ENCODE measurements at regions not wholly inside any gene's neighbourhood (a gene's known extent, or its start where the extent isn't known, plus 50 kb on each side); places are given as distances from the start of the nearest gene placed in this dataset.
A peak's percentile ranks its signal among the peaks of the same experiment; 100 is the strongest.

DNA sequence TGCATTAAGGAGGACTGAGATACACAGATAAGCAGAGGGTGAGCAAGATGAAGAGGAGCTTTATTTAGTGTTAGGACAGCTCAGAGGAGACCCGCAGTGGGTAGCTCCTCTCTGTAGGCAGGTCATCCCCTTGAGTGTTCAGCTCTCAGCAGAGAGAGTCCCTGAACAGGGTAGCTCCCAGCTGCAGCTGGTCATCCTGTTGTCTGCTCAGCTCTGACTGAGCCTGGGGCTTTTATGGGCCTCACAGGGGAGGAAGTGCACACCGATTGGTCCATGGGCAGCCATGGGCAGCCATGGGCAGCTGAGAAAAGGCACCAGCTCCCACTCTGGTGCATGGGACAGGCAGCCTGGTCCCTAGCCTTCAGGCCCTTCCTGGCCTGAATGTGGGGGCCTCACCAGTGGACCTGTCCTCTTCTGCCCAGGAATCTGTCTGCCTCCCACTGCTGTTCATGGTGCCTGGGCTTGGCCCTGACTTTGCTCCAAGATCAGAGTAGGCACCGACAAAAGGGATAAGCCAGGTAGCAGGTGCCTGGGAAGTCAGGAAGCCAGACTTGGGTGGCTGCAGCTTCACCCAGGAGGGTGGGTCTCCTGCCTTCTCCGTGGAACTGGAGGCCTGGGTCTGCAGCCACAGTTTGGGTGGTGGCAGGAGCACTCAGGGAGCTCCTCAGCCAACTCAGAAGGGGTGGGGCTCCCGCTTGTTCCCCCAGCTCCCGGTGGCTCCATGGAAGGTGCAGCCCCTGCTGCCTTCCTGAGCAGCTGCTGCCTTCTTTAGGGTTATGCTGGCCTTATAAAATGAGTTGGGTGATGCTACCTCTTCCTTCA lies 54.7 kb downstream of the MYEOV start:
- no peaks in the 10 kb centered on the region for H3K36me3 Mint-ChIP-seq (ENCODE audit: low read depth)
- H3K27me3 Mint-ChIP-seq: no peaks in the 10 kb centered on the region
- peaks cover 2% of the 10 kb centered on the region for H3K9me3 Mint-ChIP-seq
- H3K4me3 Mint-ChIP-seq: no peak overlapping the region
- no peak for DNase-seq
- H3K4me1 Mint-ChIP-seq (ENCODE audit: low read depth): peaks cover 17% of the 10 kb centered on the region
- H3K27ac Mint-ChIP-seq: no peak overlapping the region

DNA sequence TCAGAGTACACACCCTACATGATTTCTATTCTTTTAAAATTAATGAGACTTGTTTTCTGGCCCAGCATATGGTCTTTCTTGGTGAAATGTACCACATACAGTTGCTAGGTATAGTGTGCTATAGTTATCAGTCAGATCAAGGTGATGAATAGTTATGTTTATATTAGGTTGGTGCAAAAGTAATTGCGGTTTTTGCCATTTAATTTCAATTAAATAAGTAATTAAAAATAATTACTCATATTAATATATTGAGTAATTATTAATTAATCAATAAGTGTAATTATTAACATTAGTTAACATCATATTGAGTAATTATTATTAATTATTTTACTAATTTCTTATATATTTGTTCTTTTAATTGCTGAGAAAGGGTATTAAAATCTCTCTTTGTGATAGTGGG lies 56.1 kb downstream of the MYEOV start:
- Mint-ChIP-seq H3K4me1 (ENCODE audit: low read depth) (peaks cover 15% of the 10 kb centered on the region), H3K27me3 (peaks cover 8% of the 10 kb centered on the region), H3K36me3 (ENCODE audit: low read depth) (no peaks in the 10 kb centered on the region), H3K27ac (no peak overlapping the region), H3K4me3 (no peak overlapping the region), H3K9me3 (peaks cover 2% of the 10 kb centered on the region)
- DNase-seq: no peak

DNA sequence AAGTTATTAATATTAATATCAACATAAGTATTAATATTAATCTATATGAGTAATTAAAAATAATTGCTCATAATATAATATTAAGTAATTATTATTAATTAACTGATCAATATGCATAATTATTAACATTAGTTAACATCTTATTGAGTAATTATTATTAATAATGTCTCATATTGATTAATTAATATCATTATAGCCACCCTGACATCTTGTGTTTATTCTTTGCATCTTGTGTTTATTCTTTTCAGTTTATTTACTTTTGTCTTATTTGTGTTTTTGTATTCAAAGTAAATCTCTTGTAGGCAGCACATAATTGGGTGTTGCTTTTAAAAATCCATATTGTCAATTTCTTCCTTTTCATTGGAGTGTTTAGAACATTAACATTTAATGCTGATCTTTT lies 56.6 kb downstream of the MYEOV start:
- no peaks in the 10 kb centered on the region for H3K36me3 Mint-ChIP-seq (ENCODE audit: low read depth)
- H3K4me1 Mint-ChIP-seq (ENCODE audit: low read depth): peaks cover 15% of the 10 kb centered on the region
- H3K4me3 Mint-ChIP-seq: no peak overlapping the region
- no peak overlapping the region for H3K27ac Mint-ChIP-seq
- peaks cover 8% of the 10 kb centered on the region for H3K27me3 Mint-ChIP-seq
- peaks cover 2% of the 10 kb centered on the region for H3K9me3 Mint-ChIP-seq
- DNase-seq: no peak

DNA sequence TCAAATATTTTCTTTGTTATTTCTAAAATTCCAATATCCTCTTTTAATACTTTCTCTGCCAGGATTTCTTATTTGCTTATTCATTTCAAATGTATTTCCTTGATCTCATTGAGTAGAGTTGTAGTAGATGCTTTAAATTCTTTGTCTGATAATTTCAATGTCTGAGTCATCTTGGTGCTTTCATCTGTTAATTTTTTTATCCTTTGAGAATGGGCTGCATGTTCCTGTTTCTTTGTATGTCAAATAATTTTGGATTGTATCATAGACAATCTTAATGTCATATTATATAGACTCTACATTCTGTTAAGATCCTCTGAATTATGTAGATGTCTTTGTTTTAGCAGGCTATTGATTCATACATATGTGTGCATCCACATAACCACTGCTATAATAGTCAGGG lies 57.5 kb downstream of the MYEOV start:
- DNase-seq: no peak
- H3K4me1 Mint-ChIP-seq (ENCODE audit: low read depth): peaks cover 15% of the 10 kb centered on the region
- peaks cover 2% of the 10 kb centered on the region for H3K9me3 Mint-ChIP-seq
- H3K27me3 Mint-ChIP-seq: peaks cover 8% of the 10 kb centered on the region
- no peak overlapping the region for H3K4me3 Mint-ChIP-seq
- no peak overlapping the region for H3K27ac Mint-ChIP-seq
- no peaks in the 10 kb centered on the region for H3K36me3 Mint-ChIP-seq (ENCODE audit: low read depth)

DNA sequence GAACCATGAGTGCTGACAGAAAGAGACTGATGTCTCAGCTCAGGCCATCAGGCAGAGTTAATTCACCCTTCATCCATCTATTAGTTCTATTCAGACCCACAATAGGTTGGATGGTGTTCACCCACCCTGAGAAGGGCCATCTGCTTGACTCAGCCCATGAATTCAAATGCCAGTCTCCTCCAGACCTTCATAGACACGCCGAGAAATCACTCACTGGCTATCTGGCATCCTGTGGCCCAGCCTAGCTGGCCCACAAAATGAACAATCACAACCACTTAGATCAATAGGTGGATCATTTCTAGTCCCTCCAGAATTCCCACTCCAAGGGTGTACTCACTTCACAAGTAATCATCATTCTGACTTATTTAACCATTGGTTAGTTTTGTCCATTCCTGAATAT lies 58.2 kb downstream of the MYEOV start:
- peaks cover 2% of the 10 kb centered on the region for H3K9me3 Mint-ChIP-seq
- H3K27ac Mint-ChIP-seq: no peak overlapping the region

DNA sequence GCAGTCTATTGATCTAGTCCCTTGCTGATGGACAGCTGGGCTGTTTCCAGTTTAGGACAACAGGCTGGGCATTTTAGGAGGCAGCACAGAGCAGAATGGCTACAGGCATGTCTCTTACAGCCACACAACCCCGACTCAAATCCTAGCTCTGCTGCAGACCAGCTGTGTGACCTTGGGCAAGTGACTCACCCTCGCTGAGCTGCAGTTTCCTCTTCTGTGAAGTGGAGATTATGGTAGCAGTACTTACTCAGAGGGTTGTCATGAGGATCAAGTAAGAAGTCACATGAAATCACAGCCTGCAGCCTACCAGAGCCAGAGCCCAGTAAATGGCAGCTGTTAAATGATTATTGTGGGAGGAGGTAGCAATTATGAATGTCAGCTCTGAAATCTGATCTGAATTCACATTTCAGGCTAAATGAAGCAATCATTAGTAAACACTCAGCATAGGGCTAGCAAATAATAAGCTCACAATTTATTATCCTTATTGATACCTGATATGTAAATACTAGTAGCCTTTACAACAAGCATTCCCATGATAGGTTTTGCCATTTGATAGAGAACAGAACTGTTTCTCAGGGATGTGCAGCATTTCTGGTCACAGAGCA lies 58.9 kb downstream of the MYEOV start:
- peaks cover 11% of the 10 kb centered on the region for H3K27me3 Mint-ChIP-seq
- H3K27ac Mint-ChIP-seq: no peak overlapping the region
- peak; percentile 51 for DNase-seq
- H3K4me1 Mint-ChIP-seq (ENCODE audit: low read depth): peaks cover 15% of the 10 kb centered on the region
- no peak overlapping the region for H3K4me3 Mint-ChIP-seq
- H3K9me3 Mint-ChIP-seq: peaks cover 2% of the 10 kb centered on the region
- H3K36me3 Mint-ChIP-seq (ENCODE audit: low read depth): no peaks in the 10 kb centered on the region

More for the DNA sequence above, 58.2 kb downstream of the MYEOV start:
- Mint-ChIP-seq H3K4me3 (no peak overlapping the region), H3K36me3 (ENCODE audit: low read depth) (no peaks in the 10 kb centered on the region), H3K4me1 (ENCODE audit: low read depth) (peaks cover 15% of the 10 kb centered on the region), H3K27me3 (peaks cover 10% of the 10 kb centered on the region)
- no peak for DNase-seq

DNA sequence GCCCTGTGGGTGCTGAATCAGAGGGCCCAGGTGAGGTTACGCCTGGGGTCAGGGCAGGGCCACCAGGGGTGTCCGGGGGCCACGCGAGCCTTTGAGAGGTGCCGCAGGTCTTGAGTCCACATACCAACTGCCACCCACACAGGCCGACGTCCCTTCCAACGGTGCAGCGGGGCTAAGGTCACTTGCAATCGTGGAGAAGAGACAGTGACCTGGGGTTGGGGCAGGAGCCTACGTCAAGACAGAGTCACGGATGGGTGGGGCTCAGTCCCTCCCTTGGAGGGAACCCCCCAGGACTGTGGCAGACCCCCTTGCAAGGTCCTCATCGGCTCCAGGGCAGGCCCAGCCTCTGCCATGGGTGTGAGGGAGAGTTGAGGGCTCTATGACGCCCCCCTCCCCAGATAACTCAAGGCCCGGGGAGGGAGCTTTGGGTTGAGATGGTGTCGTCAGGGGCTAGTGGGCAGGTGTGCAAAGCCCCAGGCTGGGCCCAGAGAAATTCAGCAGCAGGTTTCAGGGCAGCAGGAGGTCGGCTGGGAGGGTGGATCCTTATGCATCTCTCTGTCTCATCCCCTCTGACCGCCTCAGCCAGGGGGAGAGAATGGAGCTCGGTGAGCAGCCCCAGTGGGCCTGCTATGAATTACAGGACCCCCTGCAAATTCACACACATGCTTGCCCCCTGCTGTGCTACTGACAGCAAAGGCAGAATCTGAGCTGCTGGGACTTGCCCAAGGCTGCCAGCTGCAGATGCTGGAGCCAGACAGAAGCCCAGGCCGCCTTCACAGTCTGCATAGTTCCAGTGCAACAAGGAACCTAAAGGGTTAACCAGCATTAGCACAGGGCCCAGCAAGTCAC lies 60.0 kb downstream of the MYEOV start:
- no peak overlapping the region for H3K4me3 Mint-ChIP-seq
- H3K36me3 Mint-ChIP-seq (ENCODE audit: low read depth): no peaks in the 10 kb centered on the region
- peak; percentile 18 for DNase-seq
- no peaks in the 10 kb centered on the region for H3K9me3 Mint-ChIP-seq
- H3K27me3 Mint-ChIP-seq: peaks cover 14% of the 10 kb centered on the region
- H3K27ac Mint-ChIP-seq: no peak overlapping the region
- H3K4me1 Mint-ChIP-seq (ENCODE audit: low read depth): peaks cover 15% of the 10 kb centered on the region

DNA sequence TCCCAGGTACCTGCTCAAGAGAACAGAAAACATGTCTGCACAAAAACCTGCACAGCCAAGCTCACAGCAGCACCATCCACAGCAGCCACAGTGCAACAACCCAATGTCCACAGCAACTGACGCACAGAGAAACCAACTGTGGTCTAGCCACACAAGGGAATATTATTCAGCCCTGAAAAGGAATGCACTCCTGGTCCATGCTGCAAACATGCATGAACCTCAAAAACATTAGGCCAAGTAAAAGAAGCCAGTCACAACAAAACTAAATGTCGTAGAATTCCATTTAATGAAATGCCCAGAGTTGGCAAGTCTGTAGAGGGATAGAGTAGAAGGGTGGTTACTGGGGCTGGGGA lies 60.6 kb downstream of the MYEOV start:
- Mint-ChIP-seq H3K27ac (no peak overlapping the region), H3K36me3 (ENCODE audit: low read depth) (no peaks in the 10 kb centered on the region), H3K4me1 (ENCODE audit: low read depth) (peaks cover 15% of the 10 kb centered on the region), H3K9me3 (peaks cover under 1% of the 10 kb centered on the region), H3K4me3 (no peak overlapping the region), H3K27me3 (peaks cover 14% of the 10 kb centered on the region)
- no peak for DNase-seq

DNA sequence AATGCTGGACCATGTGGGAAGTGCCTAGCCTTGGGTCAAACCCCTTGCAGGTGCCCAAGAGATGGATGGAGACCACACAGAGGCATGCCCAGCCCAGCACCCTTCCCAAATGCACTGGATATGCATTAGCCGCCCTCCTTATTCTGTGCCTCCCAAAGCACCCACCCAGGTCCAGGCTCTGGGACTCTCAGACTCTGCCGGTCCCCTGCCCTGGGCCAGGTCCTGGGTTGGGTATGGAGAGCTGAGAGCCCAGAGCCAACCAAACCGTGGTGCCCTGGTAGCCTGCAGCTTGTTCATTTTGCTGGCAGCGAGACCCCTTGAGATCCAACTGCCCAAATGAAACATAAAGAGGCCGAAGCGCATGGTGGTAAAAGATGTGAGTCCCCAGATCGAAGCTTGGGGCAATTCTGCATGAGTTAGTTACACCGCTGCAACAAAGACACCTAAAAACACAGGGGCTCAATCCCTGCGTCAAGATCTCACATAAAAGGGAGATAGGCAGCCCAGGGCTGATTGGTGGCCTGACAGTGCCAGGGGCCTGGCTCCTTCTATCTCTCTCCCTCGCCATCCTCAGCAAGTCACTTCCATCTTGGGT lies 61.5 kb downstream of the MYEOV start:
- H3K4me3 Mint-ChIP-seq: no peak overlapping the region
- H3K9me3 Mint-ChIP-seq: peaks cover 3% of the 10 kb centered on the region
- peaks cover 14% of the 10 kb centered on the region for H3K27me3 Mint-ChIP-seq
- no peaks in the 10 kb centered on the region for H3K36me3 Mint-ChIP-seq (ENCODE audit: low read depth)
- no peak overlapping the region for H3K27ac Mint-ChIP-seq
- DNase-seq: peak; percentile 17
- H3K4me1 Mint-ChIP-seq (ENCODE audit: low read depth): peaks cover 15% of the 10 kb centered on the region

DNA sequence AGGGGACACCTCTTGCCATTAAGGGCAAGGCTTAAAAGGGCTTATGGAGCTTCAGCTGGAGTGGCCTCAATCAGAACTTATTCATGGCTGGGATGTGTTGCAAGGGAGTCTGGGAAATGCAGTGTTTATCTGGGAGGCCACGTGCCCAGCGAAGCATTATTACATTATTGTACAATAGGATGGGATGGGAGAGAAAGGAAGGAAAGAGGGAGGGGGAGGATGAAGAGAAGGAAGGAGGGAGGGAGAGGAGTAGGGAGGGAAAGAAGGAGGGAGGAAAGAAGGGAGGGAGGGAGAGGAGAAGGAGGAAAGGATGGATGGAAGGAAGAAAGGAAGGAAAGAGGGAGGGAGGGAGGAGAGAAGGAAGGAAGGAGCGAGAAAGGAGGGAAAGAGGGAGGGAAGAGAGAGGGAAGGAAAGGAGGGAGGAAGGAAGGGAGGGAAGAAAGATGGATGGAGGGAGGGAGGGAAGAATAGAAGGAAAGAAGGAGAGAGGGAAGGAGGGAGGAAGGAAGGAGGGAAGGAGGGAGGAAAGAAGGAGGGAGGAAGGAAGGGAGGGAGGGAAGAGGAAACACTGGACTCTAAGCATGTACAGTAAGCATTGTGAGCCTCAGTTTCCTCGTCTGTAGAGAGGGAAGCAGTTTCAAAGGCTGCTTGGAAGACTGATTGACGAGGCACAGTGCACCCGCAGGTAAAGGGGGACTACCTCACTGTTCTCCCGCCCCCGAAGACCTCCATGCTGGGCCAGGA lies 62.2 kb downstream of the MYEOV start:
- Mint-ChIP-seq H3K4me3 (no peak overlapping the region), H3K27ac (no peak overlapping the region), H3K4me1 (ENCODE audit: low read depth) (peaks cover 14% of the 10 kb centered on the region), H3K9me3 (peaks cover 3% of the 10 kb centered on the region), H3K27me3 (peaks cover 14% of the 10 kb centered on the region), H3K36me3 (ENCODE audit: low read depth) (no peaks in the 10 kb centered on the region)
- DNase-seq: peak; percentile 22

DNA sequence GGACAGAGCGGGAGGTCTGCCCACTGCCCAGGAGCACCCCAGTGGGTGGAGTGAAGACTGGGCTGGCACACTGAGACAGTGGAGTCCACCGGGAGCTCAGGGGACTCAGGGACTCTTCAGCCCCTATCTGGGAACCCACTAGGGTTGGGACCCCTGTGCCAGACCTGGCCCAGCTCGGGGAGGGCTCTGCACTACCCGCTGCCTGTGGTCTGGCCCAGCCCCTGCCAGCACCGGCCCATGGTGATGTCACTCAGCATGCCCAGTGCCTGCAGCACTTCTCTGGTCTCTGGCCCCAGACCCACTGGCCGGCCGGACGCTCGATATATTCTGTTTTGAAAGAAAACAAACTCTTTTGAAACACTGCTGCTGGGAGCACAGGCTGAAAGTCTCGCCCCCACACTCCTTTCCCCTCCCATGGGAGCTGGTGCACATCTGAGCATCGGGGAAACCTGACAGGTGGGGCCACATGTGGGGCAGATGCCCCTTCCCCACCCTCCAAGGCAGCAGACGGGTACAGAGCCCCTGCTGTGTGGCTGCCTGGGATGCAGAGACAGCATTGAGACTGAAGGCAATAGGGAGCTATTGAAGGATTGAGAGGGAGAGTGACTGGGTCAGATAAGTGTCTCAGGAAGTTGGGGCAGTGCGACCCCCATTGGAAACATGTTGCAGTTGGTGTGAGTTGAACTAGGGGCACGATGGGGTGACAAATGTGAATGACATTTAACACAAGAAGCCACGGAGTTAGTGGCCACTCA lies 62.9 kb downstream of the MYEOV start:
- H3K27me3 Mint-ChIP-seq: peaks cover 14% of the 10 kb centered on the region
- peak; percentile 11 for DNase-seq
- no peak overlapping the region for H3K27ac Mint-ChIP-seq
- H3K4me1 Mint-ChIP-seq (ENCODE audit: low read depth): peaks cover 11% of the 10 kb centered on the region
- H3K9me3 Mint-ChIP-seq: peaks cover 3% of the 10 kb centered on the region
- no peaks in the 10 kb centered on the region for H3K36me3 Mint-ChIP-seq (ENCODE audit: low read depth)
- no peak overlapping the region for H3K4me3 Mint-ChIP-seq

DNA sequence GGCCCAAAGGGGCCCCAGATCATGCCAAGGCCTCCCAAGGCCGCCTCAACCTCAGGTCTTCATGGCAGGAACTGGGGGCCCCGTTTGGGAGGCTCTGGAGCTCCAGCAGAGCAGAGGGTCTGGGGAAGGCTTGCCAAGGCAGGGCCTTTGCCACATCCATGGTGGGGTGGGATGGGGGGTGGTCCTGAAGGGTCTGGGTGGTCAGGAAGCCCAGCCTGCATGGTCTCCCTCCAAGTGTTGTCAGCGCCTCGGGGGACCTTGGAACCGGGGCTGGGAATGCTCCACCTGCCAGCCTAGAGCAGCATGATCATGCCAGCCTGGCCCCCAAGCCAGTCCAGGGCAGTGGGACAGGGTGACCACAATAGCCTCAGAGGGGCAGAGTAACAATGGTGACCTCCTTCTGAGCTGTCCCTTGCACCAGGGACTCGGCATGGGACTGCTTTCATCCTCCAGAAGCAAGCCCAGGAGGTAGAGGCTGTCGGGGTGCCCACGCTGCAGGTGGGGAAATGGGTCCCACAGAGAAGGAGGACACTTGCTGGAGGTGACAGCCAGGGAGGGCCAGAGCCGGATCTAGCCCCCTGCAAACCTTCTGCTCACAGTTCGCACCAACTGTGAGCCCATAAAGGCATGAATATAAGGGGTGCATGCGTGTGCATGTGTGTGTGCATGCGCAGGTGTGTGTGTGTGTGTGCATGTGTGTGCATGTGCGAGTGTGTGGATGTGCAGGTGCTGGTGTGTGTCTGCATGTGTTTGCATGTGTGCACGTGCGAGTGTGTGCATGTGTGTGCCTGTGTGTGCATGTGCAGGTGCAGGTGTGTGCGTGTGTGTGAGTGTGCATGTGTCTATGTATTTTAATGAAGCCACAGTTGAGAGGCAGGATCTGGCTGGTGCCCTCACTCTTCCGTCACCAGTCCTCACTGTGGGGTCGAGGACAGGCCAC lies 63.8 kb downstream of the MYEOV start:
- Mint-ChIP-seq H3K4me1 (ENCODE audit: low read depth) (peaks cover 4% of the 10 kb centered on the region), H3K27ac (no peak overlapping the region), H3K36me3 (ENCODE audit: low read depth) (no peaks in the 10 kb centered on the region), H3K9me3 (peaks cover 3% of the 10 kb centered on the region), H3K27me3 (peaks cover 14% of the 10 kb centered on the region), H3K4me3 (no peak overlapping the region)
- DNase-seq: peak; percentile 23

All from activated T-cell treated with anti-CD3 and anti-CD28 coated beads, Interleukin-2, amount 50 U/mL, for 24 hours (primary cell).